ENCODE measurements at regions not wholly inside any gene's neighbourhood (a gene's known extent, or its start where the extent isn't known, plus 50 kb on each side); places are given as distances from the start of the nearest gene placed in this dataset.

GRCh38 chr20:51087266-51087665 lies 64.4 kb upstream of the KCNG1 start:
- TF ChIP-seq CTCF (IDR thresholded peaks at IDR 0.05) (no peak), POLR2A (IDR thresholded peaks at IDR 0.05) (no peak)
